Testis (tissue), 2 donors: ENCODE measurements at regions not wholly inside any gene's neighbourhood (a gene's known extent, or its start where the extent isn't known, plus 50 kb on each side); places are given as distances from the start of the nearest gene placed in this dataset.

Experiments
- DNase-seq: peaks from one replicate; pipeline ENCODE4 v3.0.0-alpha.2; 2019
- H3K27ac ChIP-seq, 2 donors: fragments of 200-600 bp; sonication (generic); one replicate each; pipeline ENCODE4 v1.5.1; 2019
- H3K27me3 ChIP-seq: fragments of 200-600 bp; sonication (generic); one replicate; pipeline ENCODE4 v1.5.1; 2019
- H3K36me3 ChIP-seq: fragments of 200-600 bp; sonication (generic); one replicate; pipeline ENCODE4 v1.5.1; 2017; ENCODE audit warnings: low read depth; ENCODE audit errors: missing control alignments
- H3K4me1 ChIP-seq: fragments of 200-600 bp; sonication (generic); one replicate; pipeline ENCODE4 v1.5.1; 2019
- H3K4me3 ChIP-seq, 2 donors: fragments of 200-600 bp; sonication (generic); one replicate each; pipeline ENCODE4 v1.5.1; 2017 to 2019
- H3K9me3 ChIP-seq: fragments of 200-600 bp; sonication (generic); one replicate; pipeline ENCODE4 v1.5.1; 2017
- POLR2A ChIP-seq: fragments of 450-650 bp; IDR thresholded peaks from one replicate; pipeline ENCODE4 v1.6.1; 2017; ENCODE audit warnings: antibody characterized with exemption, mild to moderate bottlenecking, moderate library complexity
- WGBS, 2 donors: methylation state at CpG; one replicate each; pipeline ENCODE4 v1.1.5; 2018; 5-methylcytosine and 5-hydroxymethylcytosine counted together
- intact Hi-C: fragments of 100-400 bp; cut with DNase I; formaldehyde crosslinking; loops from one replicate; pipeline ENCODE4 v1.15.1; 2023; ENCODE audit warnings: low total_unique reads
- TF ChIP-seq, protein P1 (sequence below), 3 experiments: fragments of 450-650 bp in 2 of 3; fragments of 200-600 bp in 1 of 3; sonication (generic) in 1 of 3; IDR thresholded peaks; one replicate each; pipeline ENCODE4 v1.5.1; 2016 to 2019; ENCODE audit warnings: antibody characterized with exemption in 3 of 3, mild to moderate bottlenecking in 2 of 3, moderate library complexity in 1 of 3

DNA sequence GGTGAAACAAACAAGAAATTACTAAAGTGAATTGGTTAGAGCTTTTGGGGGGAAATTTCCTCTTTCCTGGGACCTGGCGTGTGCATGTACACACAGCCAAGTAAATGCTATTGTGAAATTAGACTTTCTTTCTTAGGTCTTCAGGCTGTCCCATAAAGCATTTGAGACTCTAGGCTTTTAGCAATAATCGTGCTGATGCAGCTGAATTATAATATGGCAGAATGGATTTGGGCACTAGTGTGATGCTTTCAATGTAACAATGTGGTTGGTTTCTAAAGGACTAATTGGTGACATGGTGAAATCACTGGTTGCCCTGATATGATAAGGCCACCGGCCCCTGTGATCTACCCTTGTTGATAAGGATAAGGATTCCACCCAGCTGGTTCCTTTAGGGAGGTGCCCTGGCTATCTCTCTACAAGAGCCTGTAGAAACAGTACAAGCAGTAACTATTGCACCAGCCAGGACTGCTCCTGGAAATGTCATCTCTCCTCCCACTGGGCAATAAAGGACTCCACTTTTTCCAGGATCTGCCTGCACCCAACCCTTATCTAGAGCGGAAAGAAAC, 164.1 kb downstream of the TFAP2A start:
- Histone ChIP-seq H3K36me3 (no peaks in the 10 kb centered on the region), H3K4me3 (no peak overlapping the region), H3K4me1 (no peaks in the 10 kb centered on the region), H3K27ac (no peak overlapping the region), H3K9me3 (no peaks in the 10 kb centered on the region), H3K27me3 (no peaks in the 10 kb centered on the region)
- WGBS, 2 donors: 59 to 74% methylated on average over 4 of the region's 4 CpGs
- no peak for TF ChIP-seq POLR2A
- TF ChIP-seq, protein P1, sequence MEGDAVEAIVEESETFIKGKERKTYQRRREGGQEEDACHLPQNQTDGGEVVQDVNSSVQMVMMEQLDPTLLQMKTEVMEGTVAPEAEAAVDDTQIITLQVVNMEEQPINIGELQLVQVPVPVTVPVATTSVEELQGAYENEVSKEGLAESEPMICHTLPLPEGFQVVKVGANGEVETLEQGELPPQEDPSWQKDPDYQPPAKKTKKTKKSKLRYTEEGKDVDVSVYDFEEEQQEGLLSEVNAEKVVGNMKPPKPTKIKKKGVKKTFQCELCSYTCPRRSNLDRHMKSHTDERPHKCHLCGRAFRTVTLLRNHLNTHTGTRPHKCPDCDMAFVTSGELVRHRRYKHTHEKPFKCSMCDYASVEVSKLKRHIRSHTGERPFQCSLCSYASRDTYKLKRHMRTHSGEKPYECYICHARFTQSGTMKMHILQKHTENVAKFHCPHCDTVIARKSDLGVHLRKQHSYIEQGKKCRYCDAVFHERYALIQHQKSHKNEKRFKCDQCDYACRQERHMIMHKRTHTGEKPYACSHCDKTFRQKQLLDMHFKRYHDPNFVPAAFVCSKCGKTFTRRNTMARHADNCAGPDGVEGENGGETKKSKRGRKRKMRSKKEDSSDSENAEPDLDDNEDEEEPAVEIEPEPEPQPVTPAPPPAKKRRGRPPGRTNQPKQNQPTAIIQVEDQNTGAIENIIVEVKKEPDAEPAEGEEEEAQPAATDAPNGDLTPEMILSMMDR (IDR thresholded peaks at IDR 0.05): no peak
- DNase-seq: no peak
- intact Hi-C loops: no loop called here

DNA sequence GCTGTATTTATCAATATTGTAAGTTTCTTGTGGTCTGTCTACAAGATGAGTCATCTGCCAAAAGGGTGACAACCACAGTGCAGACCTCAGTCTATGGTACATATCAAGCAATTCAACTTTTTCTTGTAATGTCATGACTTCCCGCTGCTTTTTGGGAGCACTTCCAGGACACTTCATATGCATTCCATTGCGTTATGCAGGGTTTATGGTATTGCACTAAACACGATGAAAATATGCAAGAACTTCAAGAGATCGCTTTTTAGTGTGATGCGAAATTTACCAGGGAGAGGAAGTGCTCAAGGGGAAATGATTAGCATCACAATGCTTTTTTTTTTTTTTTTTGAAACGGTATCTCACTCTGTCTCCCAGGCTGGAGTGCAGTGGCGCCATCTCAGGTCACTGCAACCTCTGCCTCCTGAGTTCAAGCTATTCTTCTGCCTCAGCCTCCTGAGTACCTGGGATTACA, 166.5 kb downstream of the TFAP2A start:
- 68 to 75% methylated on average over 7 of the region's 7 CpGs for WGBS, 2 donors
- Histone ChIP-seq H3K9me3 (no peaks in the 10 kb centered on the region), H3K27me3 (no peaks in the 10 kb centered on the region), H3K36me3 (no peaks in the 10 kb centered on the region), H3K4me1 (no peaks in the 10 kb centered on the region), H3K4me3 (no peak overlapping the region), H3K27ac (no peak overlapping the region)
- TF ChIP-seq, protein P1 (IDR thresholded peaks at IDR 0.05): no peak
- TF ChIP-seq POLR2A: no peak
- DNase-seq: no peak
- intact Hi-C loops: no loop called here

DNA sequence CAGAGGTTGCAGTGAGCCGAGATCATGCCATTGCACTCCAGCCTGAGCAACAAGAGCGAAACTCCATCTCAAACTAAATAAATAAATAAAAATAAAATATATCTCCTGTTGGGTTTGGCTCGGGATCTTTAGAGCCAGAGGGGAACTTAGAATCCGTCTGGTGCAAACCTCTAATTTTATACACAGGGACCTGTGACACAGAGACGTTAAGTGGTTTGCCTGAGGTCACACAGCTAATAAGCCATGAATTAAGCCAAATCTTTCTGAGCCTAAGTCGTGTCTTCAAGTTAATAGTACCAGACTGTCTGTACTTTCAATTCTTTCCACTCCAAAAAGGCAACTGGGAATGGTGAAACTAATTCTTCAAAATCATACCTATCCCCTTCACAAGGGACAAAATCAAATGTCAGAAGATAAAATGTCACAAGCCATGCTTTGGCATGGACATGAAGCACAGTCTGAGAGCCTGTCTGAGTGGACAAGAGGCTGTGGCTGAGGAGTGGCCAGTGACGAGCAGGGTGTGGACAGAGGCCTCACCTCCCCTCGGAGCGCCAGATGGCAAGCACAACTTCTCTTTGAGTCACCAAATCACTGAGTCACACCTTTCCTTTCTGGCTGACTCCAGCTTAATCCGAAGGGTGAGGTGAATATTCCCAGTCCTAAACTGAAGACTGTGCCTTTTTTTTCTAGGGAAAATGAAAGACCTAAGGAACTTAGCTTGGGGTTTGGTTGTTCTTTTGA, 177.4 kb downstream of the TFAP2A start:
- no peak overlapping the region for H3K27ac ChIP-seq
- 80 to 90% methylated on average over 10 of the region's 10 CpGs for WGBS, 2 donors
- H3K9me3 ChIP-seq: no peaks in the 10 kb centered on the region
- no peaks in the 10 kb centered on the region for H3K36me3 ChIP-seq
- no peaks in the 10 kb centered on the region for H3K27me3 ChIP-seq
- no peaks in the 10 kb centered on the region for H3K4me1 ChIP-seq
- DNase-seq: no peak
- H3K4me3 ChIP-seq: no peak overlapping the region
- TF ChIP-seq, protein P1 (IDR thresholded peaks at IDR 0.05): no peak
- no peak for TF ChIP-seq POLR2A
- intact Hi-C loops: no loop called here

DNA sequence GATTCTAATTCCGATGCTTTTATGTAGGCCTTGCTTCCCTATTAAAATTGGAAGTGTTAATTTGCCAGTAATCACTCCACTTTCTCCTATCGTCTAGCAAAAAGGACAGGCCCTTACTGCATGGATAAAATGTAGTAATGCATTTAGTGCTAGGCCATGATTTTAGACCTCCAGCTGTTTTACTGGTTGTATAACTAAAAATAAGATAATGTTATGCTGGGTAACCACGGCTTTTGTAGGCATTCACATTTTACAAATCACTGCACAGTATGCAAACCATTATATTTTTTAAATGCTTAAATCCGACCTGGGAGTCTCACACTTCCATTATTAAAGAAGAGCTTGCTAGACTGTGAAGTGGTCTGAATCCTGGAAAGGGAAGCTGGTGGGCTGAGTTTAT, 179.5 kb downstream of the TFAP2A start:
- TF ChIP-seq, protein P1 (IDR thresholded peaks at IDR 0.05): no peak
- TF ChIP-seq POLR2A: no peak

DNA sequence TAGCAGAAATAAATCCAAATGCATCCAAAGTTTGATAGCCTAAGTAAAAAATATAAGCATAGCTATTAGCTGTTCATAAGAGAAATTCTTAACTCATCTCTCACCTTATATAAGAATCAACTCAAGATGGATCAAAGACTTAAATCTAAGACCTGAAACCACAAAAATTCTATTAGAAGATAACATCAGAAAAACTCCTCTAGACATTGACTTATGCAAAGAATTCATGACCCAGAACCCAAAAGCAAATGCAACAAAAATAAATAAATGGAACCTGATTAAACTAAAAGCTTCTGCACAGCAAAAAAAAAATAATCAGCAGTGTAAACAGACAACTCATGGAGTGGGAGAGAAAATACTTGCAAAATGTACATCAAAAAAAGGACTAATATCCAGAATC, 184.3 kb downstream of the TFAP2A start:
- Histone ChIP-seq H3K4me3 (no peak overlapping the region), H3K27ac (no peak overlapping the region), H3K27me3 (no peaks in the 10 kb centered on the region), H3K36me3 (no peaks in the 10 kb centered on the region), H3K4me1 (no peaks in the 10 kb centered on the region), H3K9me3 (no peaks in the 10 kb centered on the region)
- DNase-seq: no peak
- TF ChIP-seq, protein P1 (IDR thresholded peaks at IDR 0.05): no peak
- no peak for TF ChIP-seq POLR2A
- intact Hi-C loops: no loop called here

More for the DNA sequence above, 179.5 kb downstream of the TFAP2A start:
- intact Hi-C loops: no loop called here
- no peak overlapping the region for H3K4me3 ChIP-seq
- H3K36me3 ChIP-seq: no peaks in the 10 kb centered on the region
- H3K27ac ChIP-seq: no peak overlapping the region
- H3K9me3 ChIP-seq: no peaks in the 10 kb centered on the region
- 59 to 86% methylated on average over 4 of the region's 4 CpGs for WGBS, 2 donors
- no peaks in the 10 kb centered on the region for H3K4me1 ChIP-seq
- no peaks in the 10 kb centered on the region for H3K27me3 ChIP-seq
- DNase-seq: no peak
